ENCODE measurements at regions not wholly inside any gene's neighbourhood (a gene's known extent, or its start where the extent isn't known, plus 50 kb on each side); places are given as distances from the start of the nearest gene placed in this dataset.
A peak's percentile ranks its signal among the peaks of the same experiment; 100 is the strongest.

GRCh38 chr5:158644301-158644700, 455.4 kb downstream of the EBF1 start:
- no peak for DNase-seq (ENCODE audit: low spot score)

GRCh38 chr5:158643840-158644239, 455.9 kb downstream of the EBF1 start:
- DNase-seq (ENCODE audit: low spot score) = no peak

DNA sequence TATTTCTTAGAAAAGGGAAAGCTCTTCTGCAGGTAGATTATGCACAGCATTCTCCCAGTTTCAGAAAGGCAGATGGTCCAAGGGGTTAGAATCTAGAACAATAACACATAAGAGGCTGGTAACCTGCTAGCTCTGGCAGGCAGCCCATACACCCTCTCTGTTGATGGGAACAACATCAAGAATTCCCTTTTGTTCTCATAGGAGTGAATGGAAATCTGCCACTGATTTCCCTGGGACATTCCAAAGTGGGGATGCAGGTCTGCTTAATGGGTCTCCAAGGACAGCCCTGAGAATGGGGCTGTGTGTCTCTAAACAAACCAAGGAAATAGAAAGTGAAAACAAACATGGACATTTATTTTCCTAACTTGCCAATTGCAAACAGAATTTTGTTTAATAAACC, 456.8 kb downstream of the EBF1 start:
- DNase-seq (ENCODE audit: low spot score) = peak; percentile 0

DNA sequence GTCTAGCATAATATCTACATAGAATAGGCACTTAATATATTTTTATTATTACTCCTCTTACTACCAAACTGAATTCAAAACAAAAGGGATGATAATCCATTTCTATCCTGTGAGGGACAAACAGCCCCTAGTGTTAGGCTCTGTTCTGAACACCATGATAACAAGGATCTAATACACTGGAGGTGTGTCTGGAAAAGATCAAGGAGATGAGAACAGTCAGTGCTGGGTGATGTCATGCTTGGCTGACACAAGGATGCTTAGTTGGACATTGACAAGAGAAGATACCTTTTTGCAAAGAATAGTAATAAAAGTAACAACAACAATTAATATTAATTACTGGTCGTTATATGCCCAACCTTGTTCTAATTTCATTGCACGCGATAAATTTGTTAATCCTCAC, 458.7 kb downstream of the EBF1 start:
- no peak for DNase-seq (ENCODE audit: low spot score)

- no peak for DNase-seq (ENCODE audit: low spot score)
Observed at GRCh38 chr5:158640593-158640980, 459.1 kb downstream of the EBF1 start.

- DNase-seq (ENCODE audit: low spot score) = no peak
Observed at GRCh38 chr5:158639881-158640592, 459.7 kb downstream of the EBF1 start.

GRCh38 chr5:158638396-158638795, 461.3 kb downstream of the EBF1 start:
- DNase-seq (ENCODE audit: low spot score) = no peak

DNA sequence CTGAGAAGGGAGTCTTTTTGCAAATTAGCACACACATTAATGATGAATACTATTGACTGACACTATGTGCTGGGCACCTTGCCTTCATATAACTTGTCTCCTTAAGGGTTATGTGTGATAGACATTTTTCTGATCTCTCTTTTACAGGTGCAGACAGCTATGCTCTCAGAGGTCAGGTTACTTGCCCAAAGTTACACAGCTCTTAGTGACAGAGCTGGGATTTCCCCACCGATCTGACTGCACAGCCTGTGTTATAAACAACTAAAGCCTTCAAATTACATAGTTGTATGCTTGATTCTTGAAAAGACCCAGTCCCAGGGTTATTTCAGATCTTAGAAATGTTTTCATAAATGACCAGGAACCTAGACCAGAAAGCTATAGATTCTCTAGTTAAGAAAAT, 462.7 kb downstream of the EBF1 start:
- no peak for DNase-seq (ENCODE audit: low spot score)

- no peak for DNase-seq (ENCODE audit: low spot score)
Observed at GRCh38 chr5:158635565-158635964, 464.2 kb downstream of the EBF1 start.

- no peak for DNase-seq (ENCODE audit: low spot score)
Observed at GRCh38 chr5:158634714-158635113, 465.0 kb downstream of the EBF1 start.

GRCh38 chr5:158629591-158630312, 470.0 kb downstream of the EBF1 start:
- DNase-seq (ENCODE audit: low spot score) = no peak

- no peak for DNase-seq (ENCODE audit: low spot score)
Observed at GRCh38 chr5:158626718-158627117, 473.0 kb downstream of the EBF1 start.

DNA sequence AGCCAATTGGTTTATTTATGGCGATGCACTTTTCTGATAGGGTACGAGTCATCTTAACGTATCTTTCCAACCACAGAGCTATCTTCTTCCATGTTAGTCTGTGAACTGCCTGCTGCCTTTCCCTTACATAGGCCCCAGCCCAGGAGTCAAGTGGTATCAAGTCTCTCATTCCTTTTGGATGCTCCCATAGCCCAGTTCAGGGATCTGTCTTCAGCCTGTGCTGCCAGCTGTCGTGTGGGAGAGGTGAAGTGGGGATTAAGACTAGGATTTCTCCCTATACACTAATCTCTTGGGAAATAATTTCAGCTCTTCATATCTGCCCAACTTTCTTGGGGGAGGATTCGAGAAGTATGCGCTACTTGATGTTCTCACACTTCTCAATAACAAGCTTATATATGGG, 475.7 kb downstream of the EBF1 start:
- no peak for DNase-seq (ENCODE audit: low spot score)

GRCh38 chr5:158621391-158621790, 478.3 kb downstream of the EBF1 start:
- no peak for DNase-seq (ENCODE audit: low spot score)

DNA sequence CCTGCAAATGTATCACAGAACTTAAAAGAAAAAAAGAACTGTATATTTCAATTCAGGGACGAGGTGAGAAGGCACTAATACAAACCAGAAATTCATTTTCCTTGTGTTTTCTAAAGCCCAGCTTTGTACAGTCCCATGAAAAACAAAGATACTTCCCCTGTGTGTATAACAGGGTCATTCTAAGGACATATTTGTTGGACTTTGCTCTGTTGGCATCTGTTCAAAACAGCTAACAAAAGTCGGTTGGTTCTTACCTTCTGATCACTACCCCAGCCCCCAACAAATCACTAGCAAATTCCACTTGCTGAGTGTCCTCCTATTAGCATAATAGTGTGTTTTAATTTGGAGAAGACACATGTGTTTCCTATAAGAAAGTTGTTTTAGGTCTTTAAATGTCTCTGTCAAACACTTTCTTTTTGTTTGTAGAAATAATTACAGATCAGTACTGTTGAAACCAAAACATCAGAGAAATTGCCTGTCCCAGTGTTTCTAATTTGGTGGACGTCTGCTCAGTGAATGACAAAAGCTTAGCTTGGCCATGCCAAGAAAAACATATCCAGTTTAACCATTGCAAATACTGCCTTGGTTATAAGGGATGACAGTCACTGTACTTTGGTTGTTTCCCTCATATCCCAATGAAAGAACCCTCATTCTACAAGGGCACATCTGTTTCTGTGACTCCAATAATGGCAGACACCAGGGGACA, 480.5 kb downstream of the EBF1 start:
- DNase-seq (ENCODE audit: low spot score) = no peak

GRCh38 chr5:158618256-158618655, 481.5 kb downstream of the EBF1 start:
- DNase-seq (ENCODE audit: low spot score) = no peak

DNA sequence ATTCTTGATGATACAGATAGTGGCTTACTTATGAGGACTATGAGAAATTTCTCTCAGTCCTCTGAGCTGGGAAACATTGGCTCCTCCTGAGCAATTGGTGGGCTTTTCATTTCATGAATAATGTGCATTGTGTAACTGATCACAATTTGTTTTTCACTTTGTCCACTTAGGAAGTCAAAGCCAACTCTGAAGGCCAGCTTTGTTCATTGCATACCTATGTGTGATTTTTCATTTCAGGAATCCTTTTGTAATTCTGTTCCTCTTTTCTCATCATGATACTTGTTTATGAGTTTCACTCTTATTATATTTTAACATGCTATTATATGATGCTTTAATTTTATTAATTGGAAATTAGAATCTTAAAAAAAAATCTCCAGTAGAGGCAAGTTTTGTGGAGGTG, 483.0 kb downstream of the EBF1 start:
- DNase-seq (ENCODE audit: low spot score) = no peak

DNA sequence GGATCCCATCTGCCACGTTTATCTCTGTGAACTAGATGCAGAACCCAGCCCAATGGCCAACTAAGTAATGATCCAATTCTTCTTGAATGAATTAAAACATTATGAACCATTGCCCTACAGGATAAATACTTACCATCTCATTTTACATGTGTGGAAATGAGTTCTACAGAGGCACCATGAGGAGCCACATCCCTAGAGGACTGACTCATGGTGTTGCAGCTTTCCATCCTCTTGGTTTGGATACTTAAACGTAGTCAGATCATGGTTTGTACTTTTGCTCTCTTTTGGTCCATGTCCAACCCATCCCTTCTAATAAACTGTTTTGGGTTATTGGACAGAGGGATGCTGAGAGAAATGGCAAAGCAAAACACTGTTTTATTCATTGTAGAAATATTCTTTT, 484.8 kb downstream of the EBF1 start:
- no peak for DNase-seq (ENCODE audit: low spot score)

GRCh38 chr5:158611581-158611980, 488.1 kb downstream of the EBF1 start:
- no peak for DNase-seq (ENCODE audit: low spot score)

DNA sequence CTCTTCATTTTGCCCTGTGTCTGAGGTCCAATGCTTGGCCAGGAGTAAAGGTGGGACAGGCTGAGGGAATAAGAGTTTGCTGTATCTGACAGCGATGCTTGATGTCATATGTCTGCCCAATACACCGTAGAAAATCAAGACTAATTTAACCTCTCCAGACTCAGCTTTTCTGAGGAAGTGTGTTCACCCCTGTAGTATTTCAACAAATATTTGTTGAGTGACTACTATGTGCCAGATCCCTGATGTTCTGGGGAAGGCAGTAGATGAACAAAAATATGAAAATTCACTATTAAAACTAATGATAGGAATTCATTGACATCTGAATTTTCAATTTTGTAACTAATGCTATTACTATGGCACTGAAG, 489.7 kb downstream of the EBF1 start:
- DNase-seq (ENCODE audit: low spot score) = no peak

DNA sequence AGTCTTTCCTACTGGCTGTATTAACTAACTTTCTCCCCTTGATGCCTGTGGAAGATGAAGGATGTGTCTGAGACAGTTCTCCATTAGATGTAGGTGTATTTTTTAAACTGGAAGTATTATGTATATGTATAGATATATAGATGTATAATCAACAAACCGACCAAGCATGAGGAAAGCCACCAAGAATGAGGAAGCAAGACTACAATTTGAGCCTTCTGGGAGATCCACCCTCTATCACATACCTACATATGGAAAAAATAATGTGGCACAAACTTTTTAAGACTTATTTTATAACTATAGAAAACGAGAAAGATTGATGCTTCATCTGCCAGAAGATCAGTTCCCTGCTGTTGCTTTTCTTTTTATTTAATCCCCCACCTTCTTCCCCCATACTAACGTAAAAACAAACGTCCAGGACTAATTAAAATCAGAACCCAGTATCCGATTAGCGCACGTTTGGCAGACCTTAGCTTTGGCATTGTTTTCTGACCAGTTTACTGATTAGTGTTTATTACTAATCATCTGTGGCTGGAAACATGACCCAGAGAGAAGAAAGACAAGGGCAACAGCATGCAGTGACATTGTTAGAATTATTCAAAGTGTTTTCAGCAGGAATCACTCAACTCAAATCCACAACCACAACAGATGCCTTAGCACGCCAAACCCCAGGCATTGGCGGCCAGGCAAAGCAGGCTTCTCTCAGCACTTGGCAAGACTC, 490.2 kb downstream of the EBF1 start:
- no peak for DNase-seq (ENCODE audit: low spot score)

DNA sequence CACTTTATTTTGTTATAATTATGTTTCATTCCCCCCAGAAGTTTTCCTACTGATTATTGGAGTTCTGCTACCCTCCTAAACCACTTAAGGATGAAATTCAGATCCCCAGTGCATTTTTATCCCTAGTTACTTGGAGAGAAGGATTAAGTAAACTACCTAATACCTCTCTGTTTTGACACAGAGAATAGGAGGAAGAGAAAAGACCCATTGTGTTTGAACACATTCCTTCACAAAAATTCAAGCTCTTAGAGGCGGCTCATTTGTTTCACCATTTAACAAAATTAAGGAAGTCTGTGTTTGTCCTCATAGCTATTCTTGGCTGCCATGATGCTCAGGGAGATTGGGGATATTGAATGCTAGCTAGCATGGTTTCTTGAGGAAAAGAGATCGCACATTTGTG, 492.6 kb downstream of the EBF1 start:
- DNase-seq (ENCODE audit: low spot score) = no peak

- DNase-seq (ENCODE audit: low spot score) = no peak
Observed at GRCh38 chr5:158606233-158606632, 493.5 kb downstream of the EBF1 start.
